WTC11 (cell line): ENCODE measurements at regions not wholly inside any gene's neighbourhood (a gene's known extent, or its start where the extent isn't known, plus 50 kb on each side); places are given as distances from the start of the nearest gene placed in this dataset.

ENCODE experiments used
- AR ChIP-seq: fragments of 250-450 bp; sonication (Bioruptor Pico); IDR thresholded peaks from 2 replicates; pipeline ENCODE4 v1.9.0; 2021; ENCODE audit warnings: mild to moderate bottlenecking
- ATF2 ChIP-seq: sonication (generic); formaldehyde crosslinking; IDR thresholded peaks from 2 replicates; pipeline ENCODE4 v1.8.1; 2022; ENCODE audit warnings: low read depth, missing genetic modification reagents, borderline replicate concordance
- ATF6 ChIP-seq: sonication (generic); formaldehyde crosslinking; IDR thresholded peaks from 2 replicates; pipeline ENCODE4 v1.8.1; 2023; ENCODE audit warnings: mild to moderate bottlenecking, missing genetic modification reagents
- FOXJ3 ChIP-seq: sonication (generic); formaldehyde crosslinking; IDR thresholded peaks from 2 replicates; pipeline ENCODE4 v1.9.0; 2021; ENCODE audit warnings: missing genetic modification reagents, mild to moderate bottlenecking, borderline replicate concordance
- HMGXB4 ChIP-seq: sonication (generic); formaldehyde crosslinking; IDR thresholded peaks from 2 replicates; pipeline ENCODE4 v1.8.1; 2023; ENCODE audit warnings: mild to moderate bottlenecking, moderate library complexity, missing genetic modification reagents
- KAT7 ChIP-seq: sonication (generic); formaldehyde crosslinking; IDR thresholded peaks from 2 replicates; pipeline ENCODE4 v1.8.1; 2023; ENCODE audit warnings: missing genetic modification reagents, mild to moderate bottlenecking, borderline replicate concordance
- NFYB ChIP-seq: sonication (generic); formaldehyde crosslinking; conservative IDR thresholded peaks from 2 replicates; pipeline ENCODE4 v1.8.0; 2022; ENCODE audit warnings: low read depth, missing genetic modification reagents
- NR3C1 ChIP-seq: sonication (generic); formaldehyde crosslinking; conservative IDR thresholded peaks from 2 replicates; pipeline ENCODE4 v1.8.1; 2023; ENCODE audit warnings: low read depth, mild to moderate bottlenecking, missing genetic modification reagents
- PRRX2 ChIP-seq: fragments of 250-450 bp; sonication (Bioruptor Pico); IDR thresholded peaks from 2 replicates; pipeline ENCODE4 v1.8.0; 2021; ENCODE audit warnings: mild to moderate bottlenecking
- TP53 ChIP-seq: sonication (generic); formaldehyde crosslinking; IDR thresholded peaks from 2 replicates; pipeline ENCODE4 v1.8.1; 2023; ENCODE audit warnings: mild to moderate bottlenecking, missing genetic modification reagents
- TF ChIP-seq, protein P1 (sequence below): fragments of 200-600 bp; IDR thresholded peaks from 2 replicates; pipeline ENCODE4 v1.8.0; 2022; ENCODE audit warnings: antibody characterized with exemption
- TF ChIP-seq, protein P2 (sequence below): sonication (generic); formaldehyde crosslinking; conservative IDR thresholded peaks from 2 replicates; pipeline ENCODE4 v1.8.1; 2023; ENCODE audit warnings: mild to moderate bottlenecking, low read depth, missing genetic modification reagents, moderate library complexity
- TF ChIP-seq, protein P3 (sequence below): sonication (generic); formaldehyde crosslinking; IDR thresholded peaks from 2 replicates; pipeline ENCODE4 v1.8.0; 2022; ENCODE audit warnings: mild to moderate bottlenecking, missing genetic modification reagents

DNA sequence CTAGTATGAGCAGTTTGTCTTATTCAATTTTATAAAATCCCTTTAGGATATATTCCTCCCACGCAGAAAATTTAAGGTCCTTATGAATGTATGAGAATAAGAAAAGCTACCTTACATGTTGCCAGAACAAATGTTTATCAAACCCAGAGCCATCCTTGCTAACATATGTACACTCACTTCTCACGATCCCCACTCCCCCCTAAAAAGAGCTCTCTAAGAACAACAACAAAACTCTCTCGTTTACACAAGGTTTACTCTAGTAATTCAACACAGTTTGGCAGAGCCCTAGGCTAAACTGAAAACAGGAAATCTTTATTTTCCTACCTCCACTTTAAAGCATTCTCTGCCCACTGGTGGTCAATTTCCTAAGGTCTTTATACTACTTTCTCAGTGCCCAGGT is 504.9 kb downstream of the ZEB2 start:
- TF ChIP-seq, protein P1, sequence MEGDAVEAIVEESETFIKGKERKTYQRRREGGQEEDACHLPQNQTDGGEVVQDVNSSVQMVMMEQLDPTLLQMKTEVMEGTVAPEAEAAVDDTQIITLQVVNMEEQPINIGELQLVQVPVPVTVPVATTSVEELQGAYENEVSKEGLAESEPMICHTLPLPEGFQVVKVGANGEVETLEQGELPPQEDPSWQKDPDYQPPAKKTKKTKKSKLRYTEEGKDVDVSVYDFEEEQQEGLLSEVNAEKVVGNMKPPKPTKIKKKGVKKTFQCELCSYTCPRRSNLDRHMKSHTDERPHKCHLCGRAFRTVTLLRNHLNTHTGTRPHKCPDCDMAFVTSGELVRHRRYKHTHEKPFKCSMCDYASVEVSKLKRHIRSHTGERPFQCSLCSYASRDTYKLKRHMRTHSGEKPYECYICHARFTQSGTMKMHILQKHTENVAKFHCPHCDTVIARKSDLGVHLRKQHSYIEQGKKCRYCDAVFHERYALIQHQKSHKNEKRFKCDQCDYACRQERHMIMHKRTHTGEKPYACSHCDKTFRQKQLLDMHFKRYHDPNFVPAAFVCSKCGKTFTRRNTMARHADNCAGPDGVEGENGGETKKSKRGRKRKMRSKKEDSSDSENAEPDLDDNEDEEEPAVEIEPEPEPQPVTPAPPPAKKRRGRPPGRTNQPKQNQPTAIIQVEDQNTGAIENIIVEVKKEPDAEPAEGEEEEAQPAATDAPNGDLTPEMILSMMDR: no peak
- TF ChIP-seq KAT7 (CRISPR knock-in tag) (no peak), FOXJ3 (CRISPR knock-in tag) (no peak), PRRX2 (CRISPR knock-in tag) (no peak), ATF6 (no peak), AR (CRISPR knock-in tag) (no peak), HMGXB4 (CRISPR knock-in tag) (no peak), ATF2 (no peak), NFYB (CRISPR knock-in tag) (no peak), TP53 (no peak), NR3C1 (no peak)
- TF ChIP-seq, protein P2, sequence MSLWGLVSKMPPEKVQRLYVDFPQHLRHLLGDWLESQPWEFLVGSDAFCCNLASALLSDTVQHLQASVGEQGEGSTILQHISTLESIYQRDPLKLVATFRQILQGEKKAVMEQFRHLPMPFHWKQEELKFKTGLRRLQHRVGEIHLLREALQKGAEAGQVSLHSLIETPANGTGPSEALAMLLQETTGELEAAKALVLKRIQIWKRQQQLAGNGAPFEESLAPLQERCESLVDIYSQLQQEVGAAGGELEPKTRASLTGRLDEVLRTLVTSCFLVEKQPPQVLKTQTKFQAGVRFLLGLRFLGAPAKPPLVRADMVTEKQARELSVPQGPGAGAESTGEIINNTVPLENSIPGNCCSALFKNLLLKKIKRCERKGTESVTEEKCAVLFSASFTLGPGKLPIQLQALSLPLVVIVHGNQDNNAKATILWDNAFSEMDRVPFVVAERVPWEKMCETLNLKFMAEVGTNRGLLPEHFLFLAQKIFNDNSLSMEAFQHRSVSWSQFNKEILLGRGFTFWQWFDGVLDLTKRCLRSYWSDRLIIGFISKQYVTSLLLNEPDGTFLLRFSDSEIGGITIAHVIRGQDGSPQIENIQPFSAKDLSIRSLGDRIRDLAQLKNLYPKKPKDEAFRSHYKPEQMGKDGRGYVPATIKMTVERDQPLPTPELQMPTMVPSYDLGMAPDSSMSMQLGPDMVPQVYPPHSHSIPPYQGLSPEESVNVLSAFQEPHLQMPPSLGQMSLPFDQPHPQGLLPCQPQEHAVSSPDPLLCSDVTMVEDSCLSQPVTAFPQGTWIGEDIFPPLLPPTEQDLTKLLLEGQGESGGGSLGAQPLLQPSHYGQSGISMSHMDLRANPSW (CRISPR knock-in tag): no peak
- TF ChIP-seq, protein P3, sequence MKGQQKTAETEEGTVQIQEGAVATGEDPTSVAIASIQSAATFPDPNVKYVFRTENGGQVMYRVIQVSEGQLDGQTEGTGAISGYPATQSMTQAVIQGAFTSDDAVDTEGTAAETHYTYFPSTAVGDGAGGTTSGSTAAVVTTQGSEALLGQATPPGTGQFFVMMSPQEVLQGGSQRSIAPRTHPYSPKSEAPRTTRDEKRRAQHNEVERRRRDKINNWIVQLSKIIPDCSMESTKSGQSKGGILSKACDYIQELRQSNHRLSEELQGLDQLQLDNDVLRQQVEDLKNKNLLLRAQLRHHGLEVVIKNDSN (CRISPR knock-in tag): no peak
